GM21360 (cell line): ENCODE measurements at regions not wholly inside any gene's neighbourhood (a gene's known extent, or its start where the extent isn't known, plus 50 kb on each side); places are given as distances from the start of the nearest gene placed in this dataset.

Experiments
- ATAC-seq: cut with Tn5 transposase; IDR thresholded peaks from one replicate; pipeline ENCODE4 v1.9.1; 2021; ENCODE audit warnings: mild to moderate bottlenecking, moderate library complexity; ENCODE audit not compliant: unreplicated experiment

- no peak for ATAC-seq
Observed at GRCh38 chr12:14252697-14253096, 112.8 kb upstream of the ATF7IP start.

GRCh38 chr12:14253496-14253895 lies 112.0 kb upstream of the ATF7IP start:
- ATAC-seq = no peak

DNA sequence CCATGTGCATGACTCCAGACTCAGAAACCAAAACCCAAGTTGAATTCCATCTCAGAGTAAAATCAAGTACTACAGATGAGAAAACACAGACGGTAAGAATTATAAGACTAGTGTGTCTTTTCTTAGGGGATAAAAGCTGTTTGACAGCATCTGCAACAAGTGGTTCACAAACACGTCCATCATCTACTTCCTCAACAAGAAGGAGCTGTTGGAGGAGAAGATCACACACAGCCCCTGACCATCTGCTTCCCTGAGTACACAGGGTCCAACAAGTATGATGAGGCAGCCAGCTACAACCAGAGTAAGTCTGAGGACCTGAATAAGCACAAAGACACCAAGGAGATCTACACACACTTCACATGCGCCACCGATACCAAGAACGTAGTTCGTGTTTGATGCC lies 110.7 kb upstream of the ATF7IP start:
- no peak for ATAC-seq

- no peak for ATAC-seq
Observed at GRCh38 chr12:14256121-14256520, 109.4 kb upstream of the ATF7IP start.

- peak; percentile 58 for ATAC-seq
Observed at GRCh38 chr12:14256555-14257169, 108.8 kb upstream of the ATF7IP start.

DNA sequence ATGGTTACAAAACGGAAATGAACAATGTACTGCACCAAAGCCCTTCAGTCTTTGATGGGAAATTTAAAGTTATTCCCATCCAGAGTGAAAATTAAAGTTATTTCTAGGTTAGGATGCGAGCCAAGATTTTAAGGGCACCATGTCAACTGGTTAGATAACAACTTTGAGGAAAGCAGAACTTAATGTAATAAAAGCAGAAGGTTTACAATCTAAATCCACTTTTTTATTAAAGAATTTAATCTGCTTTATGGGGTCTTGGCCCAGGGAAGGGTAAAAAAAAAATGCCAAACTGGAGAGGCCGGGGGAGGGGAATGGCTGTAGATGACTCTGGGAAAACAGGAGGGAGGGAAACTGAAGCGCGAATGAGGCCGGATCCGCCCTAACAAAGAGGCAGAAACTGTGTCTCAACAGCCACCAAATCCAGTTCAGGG lies 108.2 kb upstream of the ATF7IP start:
- no peak for ATAC-seq

DNA sequence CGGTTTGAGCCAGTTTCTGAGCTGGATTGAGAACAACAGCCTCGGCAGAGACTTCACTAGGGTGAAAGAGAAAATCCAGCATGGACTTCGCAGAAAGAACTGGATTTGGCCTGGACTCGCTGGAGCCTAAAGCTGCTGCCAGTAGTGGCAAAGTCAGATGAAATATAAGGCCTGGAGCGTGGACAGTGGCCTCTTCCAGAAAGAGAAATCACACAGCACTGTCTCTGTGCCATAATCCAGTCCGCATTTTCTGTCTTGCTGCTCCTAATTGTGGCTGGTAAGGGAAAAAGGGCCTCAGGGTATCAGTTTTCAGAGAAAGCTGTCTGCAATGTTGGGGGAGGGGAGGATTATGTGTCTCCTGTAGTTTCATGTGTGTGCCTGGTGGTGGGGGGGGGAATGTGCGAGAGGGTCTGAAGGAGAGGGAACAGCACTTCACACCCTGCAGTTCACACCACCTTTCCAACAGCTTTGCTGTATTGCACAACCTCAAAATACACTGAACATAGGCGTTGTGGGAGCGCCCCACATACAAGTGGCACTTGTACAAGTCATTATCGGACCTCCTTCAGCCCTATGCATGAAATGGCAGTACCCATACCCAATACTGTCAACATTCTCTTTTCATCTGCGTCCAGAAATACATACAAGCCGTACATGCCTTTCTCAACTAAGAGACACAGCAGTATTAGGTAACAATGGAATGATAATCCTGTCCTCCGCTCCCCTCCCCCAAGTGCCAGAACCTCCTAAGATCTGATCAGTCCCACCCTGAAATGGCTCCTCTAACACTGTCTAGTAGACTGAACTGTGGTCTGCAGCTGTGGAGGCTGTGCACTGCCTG lies 107.5 kb upstream of the ATF7IP start:
- peak; percentile 45 for ATAC-seq

GRCh38 chr12:14258575-14258940 lies 106.9 kb upstream of the ATF7IP start:
- no peak for ATAC-seq

GRCh38 chr12:14259481-14260010 lies 105.9 kb upstream of the ATF7IP start:
- no peak for ATAC-seq

- ATAC-seq = no peak
Observed at GRCh38 chr12:14260011-14260993, 105.2 kb upstream of the ATF7IP start.

GRCh38 chr12:14261096-14261495 lies 104.4 kb upstream of the ATF7IP start:
- no peak for ATAC-seq

GRCh38 chr12:14261861-14262260 lies 103.6 kb upstream of the ATF7IP start:
- no peak for ATAC-seq

GRCh38 chr12:14262771-14263511 lies 102.5 kb upstream of the ATF7IP start:
- no peak for ATAC-seq

- ATAC-seq = no peak
Observed at GRCh38 chr12:14263742-14264141, 101.7 kb upstream of the ATF7IP start.

DNA sequence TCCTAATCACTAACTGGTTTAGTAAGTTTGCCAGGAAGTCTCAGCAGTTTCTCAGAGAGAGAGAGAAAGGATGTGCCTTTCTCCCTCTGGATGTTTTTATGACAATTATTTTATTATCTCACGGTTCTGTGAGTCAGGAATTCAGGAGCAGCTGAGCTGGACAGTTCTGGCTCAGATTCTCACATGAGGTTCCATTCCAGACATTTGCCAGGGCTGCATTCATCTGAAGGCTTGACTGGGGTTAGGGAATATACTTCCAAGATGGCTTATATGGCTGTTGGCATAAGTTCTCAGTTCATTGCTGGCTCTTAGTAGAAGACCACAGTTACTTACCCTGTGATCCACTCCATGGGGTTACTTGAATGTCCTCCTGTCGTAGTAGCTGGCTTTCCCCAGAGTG lies 101.2 kb upstream of the ATF7IP start:
- ATAC-seq = no peak

DNA sequence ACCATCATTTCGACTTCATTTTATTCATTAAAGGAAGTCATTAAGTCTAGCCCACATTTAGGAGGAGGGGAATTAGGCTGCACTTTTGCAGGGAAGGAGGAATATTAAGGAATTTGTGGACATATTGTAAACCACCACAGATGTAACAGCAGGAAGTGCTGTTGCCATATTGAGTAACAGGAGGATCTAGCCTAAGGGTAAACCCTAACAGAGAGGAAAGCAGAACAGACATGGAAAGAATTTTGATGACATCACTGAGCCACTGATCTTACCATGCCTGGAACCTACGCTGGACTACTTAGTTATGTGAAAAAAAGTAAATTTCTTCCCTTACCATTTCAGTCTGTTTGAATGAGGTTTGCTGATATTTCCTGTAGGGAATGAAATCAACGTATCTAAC lies 100.7 kb upstream of the ATF7IP start:
- ATAC-seq = no peak

DNA sequence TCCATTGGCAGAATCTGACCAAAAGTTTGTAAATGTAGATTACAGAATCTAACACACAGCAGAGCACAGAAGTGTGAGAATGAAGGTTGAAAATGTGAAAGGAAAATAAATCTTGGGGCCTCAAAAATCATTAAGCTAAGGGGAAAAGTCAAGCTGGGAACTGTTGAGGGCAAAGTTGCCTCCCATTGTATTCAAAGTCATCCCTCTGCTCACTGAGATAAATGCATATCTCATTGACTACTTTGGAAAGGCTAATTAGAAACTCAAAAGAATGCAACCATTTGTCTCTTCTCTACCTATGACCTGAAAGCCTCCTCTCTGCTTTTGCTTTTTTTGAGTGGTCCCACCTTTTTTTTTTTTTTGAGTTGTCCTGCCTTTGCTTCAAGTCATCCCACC lies 97.4 kb upstream of the ATF7IP start:
- ATAC-seq = no peak

GRCh38 chr12:14270392-14270791 lies 95.1 kb upstream of the ATF7IP start:
- ATAC-seq = no peak

- no peak for ATAC-seq
Observed at GRCh38 chr12:14272956-14273912, 92.2 kb upstream of the ATF7IP start.
